ENCODE measurements at regions not wholly inside any gene's neighbourhood (a gene's known extent, or its start where the extent isn't known, plus 50 kb on each side); places are given as distances from the start of the nearest gene placed in this dataset.
"Not testable (repeated sequence)": the region's sequence is repeated elsewhere in the genome, so short reads cannot be mapped to it uniquely, and the experiment has no call there.

DNA sequence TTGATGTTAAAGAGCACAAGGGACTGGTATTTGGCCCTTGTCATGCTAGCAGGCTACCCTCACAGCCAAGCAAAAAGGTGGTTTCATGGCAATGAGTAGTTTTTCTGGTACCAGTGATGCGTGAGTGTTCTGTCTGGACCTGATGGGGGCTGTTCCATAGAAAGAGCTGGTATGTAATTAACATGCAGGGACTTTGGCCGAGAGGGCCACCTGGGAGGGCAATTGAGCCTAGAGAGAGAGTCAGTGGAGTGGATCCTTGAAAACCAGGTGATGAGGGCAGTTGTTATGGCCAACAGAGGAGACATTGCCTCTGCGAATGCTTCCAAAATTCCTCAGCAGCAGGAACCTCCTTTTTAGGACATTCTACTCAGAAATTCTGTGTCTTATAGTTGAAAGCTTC is 383.3 kb downstream of the PSAT1 start:
- DNase-seq: no peak

DNA sequence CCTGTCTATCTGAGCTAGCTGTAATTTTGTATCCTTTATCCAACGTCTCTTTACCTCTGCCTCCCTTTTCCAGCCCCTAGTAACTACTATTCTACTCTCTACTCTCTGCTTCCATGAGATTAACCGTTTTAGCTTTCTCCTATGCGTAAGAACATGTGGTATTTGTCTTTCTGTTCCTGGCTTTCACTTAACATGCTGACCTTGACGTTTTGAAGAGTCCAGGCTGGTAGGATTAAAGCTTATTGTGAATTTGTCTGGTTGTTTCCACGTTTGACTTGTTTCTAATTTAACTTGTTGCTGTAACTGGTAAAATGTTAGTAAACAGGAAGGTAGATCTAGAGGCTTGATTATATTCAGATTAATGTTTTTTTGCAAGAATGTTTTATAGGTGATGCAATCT is 385.3 kb downstream of the PSAT1 start:
- no peak for DNase-seq

DNA sequence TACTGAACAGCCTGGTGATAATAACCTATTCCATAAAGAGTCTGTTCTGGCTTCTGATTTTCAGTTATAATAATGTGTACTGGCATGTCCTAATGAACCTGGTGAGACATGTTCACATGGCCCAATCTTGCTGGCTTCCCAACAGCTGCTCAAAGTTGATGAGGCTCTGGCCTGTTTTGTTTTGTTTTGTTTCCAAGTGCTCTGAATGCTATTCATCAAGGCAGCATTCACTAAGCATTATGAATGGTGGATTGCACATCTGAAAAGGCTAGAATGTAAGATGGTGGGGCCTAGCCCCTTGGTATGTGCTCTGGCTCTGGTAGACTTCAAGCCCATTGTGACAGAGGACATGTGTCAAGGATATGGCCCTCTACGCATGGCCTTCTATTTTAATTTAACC is 388.5 kb downstream of the PSAT1 start:
- no peak for DNase-seq

DNA sequence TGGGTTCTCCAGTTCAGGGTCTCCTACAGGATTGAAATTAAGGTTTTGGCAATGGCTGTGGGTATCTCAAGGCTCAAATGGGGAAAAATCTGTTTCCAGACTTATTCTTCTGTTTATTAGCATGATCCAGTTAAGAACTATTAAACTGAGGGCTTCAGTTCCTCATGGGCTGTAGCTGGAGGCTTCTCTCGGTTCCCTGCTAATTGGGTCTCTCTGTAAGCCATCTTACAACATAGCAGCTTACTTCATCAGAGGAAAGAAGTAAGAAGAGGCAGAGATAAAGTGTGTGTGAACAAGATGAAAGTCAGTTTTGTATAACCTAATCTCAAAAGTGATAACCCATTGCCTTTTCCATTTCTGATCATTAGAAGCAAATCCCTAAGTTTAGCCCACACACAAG is 391.9 kb downstream of the PSAT1 start:
- no peak for DNase-seq

DNA sequence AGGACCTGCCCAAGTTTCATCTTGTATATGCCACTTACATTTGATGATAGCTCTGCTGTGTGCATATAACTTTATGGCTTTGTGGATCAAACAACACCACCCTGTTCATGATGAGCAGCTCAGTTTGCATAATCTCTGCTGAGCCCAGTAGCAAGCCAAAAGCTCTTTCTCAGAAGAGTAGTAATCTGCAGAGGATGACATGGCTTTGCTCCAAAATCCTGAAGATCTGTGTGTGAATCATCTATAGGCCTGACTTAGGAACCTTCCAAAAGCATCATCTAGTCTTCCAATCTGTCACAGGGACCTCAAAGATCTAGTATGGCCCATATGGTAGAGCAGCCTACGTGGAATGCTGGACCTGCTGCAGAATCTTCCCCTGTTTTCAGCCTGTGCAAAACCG is 394.6 kb downstream of the PSAT1 start:
- no peak for DNase-seq

DNA sequence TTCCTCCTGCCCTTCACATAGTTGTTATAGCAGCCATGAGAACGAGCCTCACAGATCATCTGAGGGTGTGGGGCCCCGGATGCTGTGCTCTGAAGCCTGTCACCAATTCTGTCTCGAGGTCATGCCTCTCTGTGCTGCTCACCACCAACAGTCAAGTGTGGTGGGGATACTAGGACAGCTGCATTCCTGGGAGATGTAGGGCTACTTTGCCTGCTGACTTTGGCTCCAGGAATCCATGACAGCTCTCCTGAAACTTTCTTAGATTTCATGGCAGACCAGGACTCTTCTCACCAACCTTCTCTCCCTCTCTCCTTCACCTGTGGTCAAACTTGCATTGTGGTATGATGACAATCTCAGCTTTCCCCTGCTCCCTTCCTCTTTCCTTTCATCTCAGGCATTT is 395.9 kb downstream of the PSAT1 start:
- no peak for DNase-seq

DNA sequence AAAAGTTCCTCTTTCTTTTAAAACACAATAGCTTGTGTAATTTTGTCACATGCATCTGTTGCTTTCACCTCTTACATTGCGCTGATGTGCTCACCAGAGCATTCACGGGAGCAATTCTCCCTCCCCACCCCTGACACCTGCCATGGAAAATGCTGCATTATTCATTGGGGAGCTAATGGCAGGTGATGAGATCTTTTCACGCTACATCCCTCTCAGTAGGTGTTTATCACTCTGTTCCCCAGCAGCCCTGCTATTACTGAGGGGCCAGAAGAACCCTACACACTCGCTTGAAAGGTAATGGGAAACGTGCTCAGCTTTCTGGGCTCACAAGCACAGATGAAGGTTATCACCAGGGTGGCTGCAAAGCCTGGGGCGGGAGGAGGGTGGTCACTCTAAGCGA is 398.0 kb downstream of the PSAT1 start:
- DNase-seq: no peak

DNA sequence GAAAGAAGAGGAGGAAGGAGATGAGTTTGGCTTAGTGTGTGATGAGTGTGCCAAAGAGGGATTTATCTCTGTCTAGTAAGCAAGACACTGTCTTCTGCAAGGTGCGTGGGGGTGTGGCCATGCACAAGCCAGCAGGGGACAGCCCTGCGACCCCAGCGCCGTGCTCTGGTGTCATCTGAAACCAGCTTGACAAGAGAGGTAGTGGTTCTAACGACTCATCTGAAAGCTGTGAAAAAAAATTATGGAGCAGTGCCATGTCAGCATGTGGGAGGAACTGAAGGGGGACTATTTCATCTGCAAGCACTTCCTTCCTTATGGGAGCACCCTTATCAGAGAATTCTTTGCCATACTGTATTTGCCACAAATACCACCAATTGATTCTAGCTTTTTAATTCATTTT is 398.6 kb downstream of the PSAT1 start:
- DNase-seq: no peak

DNA sequence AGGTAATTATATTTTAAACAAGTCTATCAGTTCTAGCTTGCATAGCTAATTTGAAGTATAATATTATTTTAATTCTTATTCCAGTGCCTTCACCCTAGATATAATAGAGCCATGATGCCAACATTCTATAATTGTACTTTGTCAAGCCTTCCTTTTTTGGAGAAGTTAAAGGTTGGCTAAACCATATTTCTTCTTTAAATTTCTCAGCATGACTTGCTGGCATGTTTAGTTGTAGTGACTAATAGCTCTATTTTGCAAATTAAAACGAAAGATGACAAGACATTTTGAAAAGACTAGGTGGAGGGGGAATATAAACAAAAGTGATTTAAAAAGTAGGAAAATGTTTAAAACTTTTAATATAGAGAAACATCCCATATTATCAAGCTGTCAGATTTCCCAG is 400.7 kb downstream of the PSAT1 start:
- no peak for DNase-seq

DNA sequence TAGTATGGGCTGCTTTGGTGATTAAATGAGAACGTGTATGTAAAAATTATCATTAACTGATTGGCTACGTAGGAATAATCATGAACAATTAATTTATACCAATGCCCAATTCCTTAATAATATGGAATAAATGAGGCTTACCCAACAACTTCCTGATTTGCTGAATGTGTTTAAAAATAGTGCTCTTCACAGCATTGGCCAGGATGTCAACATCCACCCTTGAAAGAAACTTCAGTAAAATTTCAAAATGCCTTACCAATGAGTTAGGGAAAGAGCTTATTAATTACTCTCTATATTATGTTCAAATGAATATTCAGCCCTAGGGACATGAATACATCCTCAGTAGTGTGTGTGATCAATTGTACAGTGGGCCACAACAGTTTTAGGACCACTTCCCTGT is 401.4 kb downstream of the PSAT1 start:
- no peak for DNase-seq

DNA sequence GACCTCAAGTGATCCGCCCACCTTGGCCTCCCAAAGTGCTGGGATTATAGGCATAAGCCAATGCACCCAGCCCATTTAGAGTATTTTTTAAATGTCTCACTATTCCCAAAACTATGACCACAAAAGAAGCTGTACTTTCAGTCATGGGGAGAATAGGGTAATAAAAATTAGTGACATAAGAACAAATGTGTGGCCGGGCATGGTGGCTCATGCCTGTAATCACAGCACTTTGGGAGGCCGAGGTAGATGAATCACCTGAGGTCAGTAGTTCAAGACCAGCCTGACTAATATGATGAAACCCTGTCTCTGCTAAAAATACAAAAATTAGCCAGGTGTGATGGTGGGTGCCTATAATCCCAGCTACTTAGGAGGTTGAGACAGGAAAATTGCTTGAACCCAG is 402.3 kb downstream of the PSAT1 start:
- not testable (repeated sequence) for DNase-seq

DNA sequence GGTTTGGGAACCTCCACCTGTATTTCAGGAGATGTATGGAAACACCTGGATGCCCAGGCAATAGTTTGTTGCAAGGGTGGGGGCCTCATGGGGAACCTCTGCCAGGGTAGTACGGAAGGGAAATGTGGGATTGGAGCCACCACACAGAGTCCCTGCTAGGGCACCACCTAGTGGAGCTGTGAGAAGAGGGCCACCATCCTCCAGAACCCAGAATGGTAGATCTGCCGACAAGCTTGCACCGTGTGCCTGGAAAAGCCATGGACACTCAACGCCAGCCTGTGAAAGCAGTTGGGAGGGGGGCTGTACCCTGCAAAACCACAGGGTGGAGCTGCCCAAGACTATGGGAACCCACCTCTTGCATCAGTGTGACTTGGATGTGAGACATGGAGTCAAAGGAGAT is 407.2 kb downstream of the PSAT1 start:
- DNase-seq: not testable (repeated sequence)

DNA sequence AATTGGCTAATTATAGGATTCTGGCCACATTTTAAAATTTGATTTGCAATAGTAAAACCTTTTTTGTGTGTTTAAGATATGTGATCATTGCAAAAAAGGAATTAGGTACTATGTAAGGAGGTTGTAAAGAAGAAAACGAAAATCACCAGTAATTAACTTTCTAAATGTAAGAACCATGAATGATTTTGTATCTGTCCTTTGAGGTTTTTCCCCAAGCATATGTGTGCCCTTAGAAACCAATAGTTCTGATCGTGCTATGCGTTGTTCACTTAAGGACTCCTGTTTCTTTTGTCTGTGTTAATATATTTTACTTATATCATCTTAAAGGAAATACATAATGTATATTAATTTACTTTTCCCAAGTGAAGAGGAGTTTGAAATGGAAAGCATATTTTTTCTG is 410.2 kb downstream of the PSAT1 start:
- DNase-seq: no peak

DNA sequence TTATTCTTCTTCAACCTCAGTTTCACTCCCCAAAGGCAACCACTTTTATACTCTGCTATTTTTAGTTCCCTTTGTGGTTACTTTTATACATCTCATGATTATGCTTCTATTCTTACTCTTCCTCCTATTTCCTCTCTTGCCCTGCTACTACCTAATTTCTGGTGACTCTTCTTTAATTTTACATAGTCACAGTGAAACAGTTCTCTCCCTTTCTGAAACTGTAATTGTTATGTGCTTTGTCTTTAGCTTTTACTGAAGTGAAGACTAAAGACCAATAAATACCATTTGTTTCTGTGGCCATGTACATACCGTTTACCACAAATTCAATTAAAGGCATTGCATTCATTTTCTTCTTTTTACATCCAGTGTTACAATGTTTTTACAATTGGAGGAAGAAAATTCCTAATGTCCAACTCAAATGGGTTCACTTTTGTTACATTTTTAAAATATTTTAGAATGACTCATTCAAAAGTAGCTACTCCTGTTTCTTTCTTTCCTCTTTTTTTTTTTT is 410.6 kb downstream of the PSAT1 start:
- no peak for DNase-seq

DNA sequence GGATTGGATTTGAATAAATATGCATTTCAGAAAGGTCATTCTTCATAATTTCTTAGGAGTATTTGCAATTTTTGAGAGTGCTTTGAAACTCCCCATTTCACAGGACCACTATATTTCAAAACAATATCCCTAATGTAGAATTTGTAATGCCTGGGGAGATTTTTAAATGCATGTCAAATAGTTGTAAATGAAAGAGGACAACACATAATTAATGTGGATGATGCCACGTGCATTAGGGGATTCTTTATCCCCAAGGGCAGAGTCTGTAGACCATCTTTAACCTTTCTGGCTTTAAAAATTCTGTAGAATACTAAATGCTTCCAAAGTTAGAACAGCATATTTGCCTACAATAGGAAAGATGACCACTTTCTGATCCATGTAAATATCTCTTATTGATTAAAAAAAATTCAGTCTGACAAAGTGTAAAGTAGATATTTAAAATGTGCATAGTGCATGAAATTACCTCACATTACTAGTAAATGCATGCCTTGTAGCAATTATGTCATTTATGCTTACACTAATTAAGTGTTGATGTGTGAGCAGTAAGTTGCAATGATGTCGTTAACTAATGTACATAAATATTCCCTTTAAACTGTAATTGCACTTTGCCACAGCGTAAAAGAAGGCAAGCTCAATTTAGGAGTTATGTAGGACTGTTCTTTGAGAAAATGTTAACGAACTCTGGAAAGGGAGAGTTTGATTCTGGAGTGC is 416.1 kb downstream of the PSAT1 start:
- no peak for DNase-seq

DNA sequence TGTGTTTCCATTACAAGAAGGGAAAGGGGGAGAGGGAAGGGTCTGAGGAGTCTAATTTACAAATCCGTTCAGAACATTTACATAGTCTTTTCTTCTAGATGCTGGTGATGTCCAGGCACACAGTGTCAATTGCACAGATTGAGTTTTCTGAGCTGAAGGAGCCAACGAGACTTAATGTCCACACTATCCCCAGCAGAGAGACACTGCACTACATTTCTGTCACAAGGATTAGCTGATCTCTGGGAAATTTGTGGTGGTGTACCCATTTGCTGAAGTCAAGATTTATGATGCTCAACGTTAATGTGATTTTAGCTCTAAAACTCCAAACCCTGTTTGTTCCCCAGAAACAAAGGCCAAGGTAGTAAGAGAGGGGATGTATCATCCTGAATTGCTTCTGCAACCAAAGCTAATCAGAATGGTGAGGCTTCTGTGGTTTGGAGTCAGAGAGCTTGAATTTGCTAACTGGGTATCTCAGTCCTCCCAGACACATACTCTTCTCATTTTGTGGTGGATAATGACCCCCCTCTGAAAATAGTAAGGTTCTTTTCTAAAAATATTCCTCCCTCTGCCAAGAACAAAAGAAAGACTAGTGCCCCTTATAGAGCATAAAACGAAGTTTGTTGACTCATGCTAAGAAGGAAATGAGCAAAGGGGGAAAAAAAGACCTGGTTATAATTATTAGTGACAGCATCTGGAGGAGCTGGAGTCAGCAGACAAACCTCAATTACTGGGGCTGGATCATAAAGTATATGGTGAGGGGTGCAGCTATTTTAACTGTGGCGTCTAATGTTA is 416.9 kb downstream of the PSAT1 start:
- DNase-seq: no peak

DNA sequence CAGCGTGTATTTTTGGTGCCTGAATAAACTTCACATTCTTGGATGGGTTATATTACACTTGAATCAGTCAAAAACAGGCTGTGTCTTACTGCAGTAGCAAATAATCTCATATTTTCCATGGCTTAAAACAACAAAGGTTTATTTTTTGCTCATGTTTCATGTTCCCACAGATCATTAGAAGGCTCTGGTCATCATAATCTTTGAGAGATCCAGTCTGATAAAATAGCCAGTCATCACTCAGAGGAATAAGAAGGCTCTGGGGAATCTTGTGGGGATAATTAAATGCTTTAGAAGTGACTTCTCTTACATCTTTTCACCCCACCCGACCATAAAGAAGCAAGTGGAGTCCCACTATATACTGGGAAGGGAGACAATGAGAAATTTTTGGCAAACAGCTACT is 417.7 kb downstream of the PSAT1 start:
- DNase-seq: no peak

DNA sequence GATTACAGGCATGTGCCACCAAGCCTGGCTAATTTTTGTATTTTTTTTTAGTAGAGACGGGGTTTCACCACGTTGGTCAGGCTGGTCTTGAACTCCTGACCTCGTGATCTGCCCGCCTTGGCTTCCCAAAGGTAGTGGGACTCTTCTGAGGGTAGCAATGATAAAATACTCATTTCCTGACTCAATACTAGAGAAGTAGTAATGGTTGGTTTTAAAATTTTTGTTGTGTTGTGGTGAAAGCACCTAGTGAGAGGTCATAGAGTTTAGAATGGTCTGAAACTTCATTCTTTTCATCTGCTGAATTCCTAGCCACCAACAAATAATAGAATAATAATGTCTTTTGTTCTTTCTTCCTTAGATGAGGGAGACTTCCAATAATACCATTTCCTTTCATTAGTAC is 422.1 kb downstream of the PSAT1 start:
- not testable (repeated sequence) for DNase-seq

DNA sequence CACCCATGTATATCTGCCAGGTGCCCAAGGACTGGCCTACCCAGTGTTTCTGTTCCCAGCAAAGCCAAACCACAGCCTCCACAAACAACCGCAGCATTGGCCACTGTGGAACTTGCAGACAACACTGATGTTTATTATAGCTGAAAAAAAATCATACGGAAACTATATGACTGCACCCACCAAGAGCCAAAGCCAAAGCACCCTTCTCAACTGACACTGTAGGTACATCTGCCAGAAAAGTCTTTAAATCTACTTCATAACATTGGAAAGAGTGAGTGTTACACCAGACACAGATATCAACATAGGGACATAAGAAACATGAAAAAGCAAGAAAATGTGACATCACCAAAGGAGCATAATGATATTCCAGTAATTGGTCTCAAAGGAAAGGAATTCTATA is 428.0 kb downstream of the PSAT1 start:
- no peak for DNase-seq

DNA sequence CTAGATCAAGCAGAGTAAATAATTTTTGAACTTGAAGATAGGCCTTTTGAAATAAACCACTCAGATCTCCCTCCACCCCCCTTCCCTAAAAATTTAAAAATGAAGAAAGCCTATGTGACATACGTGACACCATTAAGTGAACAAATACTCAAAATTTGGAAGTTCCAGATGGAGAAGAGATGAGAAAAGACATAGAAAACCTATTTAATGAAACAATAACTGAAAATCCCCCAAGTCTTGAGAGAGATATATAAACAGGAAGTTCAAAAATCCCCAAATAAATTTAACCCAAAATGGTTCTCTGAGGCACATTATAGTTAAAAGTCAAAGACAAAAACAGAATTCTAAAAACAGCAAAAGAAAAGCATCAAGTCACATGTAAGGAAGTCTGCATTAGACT is 428.6 kb downstream of the PSAT1 start:
- no peak for DNase-seq

DNA sequence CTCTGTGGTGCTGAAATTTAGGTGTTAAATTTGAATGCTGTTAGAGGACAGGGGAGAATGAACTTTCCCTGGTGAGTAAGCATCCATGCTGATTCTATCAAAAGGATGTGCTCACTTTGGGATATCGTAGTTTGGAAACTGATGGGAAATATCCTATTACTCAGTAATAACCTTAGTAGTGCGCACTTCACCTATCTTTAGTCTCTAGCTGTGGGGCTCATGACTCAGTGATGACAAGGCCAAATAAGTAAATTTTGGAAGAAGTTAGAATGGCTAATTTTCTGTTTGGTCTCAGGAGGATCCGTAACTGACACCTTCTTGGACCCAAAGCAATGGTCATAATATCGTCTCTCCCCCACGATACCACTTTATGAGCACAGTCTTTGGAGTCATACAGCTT is 448.4 kb downstream of the PSAT1 start:
- no peak for DNase-seq

DNA sequence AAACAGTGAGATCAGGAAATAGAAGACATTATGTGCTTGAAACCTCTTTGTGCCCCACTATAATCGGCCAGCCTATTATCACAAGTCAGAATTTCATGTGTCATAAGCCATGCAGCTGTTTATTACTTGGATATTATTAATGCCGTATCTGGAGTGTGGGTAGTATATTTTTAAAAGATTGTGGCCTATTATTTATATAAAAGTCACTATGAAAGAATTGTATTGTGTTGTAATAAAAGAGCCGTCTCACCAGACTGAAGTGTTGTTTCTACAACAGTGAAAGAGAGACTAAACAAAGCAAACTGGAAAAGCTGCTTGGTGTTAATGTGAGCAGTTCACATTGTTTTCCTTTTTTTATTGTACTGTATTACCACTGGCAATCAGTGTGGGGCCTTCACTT is 449.1 kb downstream of the PSAT1 start:
- no peak for DNase-seq

DNA sequence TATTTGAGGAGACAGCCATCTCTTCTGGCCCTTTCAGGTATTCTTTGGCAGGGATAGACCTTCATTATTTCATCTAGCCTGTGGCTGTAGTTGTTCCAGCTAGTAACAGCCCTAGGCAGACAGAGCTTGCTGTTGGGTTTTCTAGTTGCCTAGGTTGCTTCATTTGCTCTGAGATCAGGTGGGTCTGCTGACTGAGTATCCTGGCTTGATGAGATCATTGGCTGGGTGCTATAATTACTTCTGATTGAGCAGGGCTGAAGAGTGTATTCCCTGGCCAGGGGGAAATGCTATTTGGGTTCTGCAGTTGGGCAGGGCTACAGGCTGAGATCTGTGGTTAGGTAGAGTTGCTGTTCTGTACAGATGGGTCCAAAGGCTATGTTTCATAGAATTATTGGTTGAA is 456.1 kb downstream of the PSAT1 start:
- DNase-seq: no peak

DNA sequence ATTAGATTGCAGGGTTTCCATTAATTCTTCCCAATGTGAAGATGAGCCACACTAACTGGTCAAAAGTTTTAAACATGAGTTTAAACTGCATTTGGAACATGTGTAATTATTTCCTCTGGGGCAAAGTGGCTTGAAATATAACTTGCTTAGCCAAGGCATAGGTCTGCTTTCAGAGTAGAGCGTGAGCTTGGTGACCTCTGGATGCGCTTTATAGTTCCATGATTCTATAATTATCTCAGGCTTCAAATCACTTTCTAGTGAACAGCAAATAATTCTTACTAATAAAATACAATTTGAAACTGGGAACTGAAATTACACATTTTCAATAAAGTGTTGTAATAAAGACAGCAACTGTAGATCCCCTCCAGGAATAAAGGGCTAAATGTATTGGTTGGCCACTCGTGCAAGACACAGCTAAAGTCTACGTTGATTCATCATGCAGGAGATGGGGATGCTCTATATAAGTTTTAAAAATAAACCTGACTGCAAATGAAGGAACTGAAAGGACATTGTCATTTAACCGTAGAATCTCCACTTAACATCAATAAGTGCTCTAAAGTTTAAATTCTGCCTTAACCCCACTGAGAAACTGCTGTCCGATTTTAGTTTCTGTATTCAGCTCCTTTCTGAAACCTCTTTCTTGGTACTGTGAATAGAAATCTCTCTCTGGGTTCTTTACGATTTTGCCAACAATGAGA is 460.0 kb downstream of the PSAT1 start:
- DNase-seq: no peak
